PC-9 (cell line): ENCODE measurements at regions not wholly inside any gene's neighbourhood (a gene's known extent, or its start where the extent isn't known, plus 50 kb on each side); places are given as distances from the start of the nearest gene placed in this dataset.

ENCODE experiments used
- BruUV-seq: library from RNA; stranded (reverse); fragments of 400-500 nt; replicated peaks from 2 replicates; lab custom pipeline; 2021; lab: Mats Ljungman, UMichigan
- CTCF ChIA-PET: fragments of 300-600 bp; sonication (Branson Sonifier 250); formaldehyde crosslinking; loops from one replicate; lab custom pipeline; 2022; ENCODE audit warnings: antibody characterized with exemption; lab: Charles Lee
- POLR2A ChIA-PET: fragments of 300-600 bp; sonication (Branson Sonifier 250); formaldehyde crosslinking; loops from one replicate; lab custom pipeline; 2022; ENCODE audit warnings: antibody characterized with exemption; ENCODE audit not compliant: unreplicated experiment; lab: Charles Lee
- DNase-seq, 2 experiments: peaks; one replicate each; pipeline versions ENCODE4 v3.0.0 to v3.0.0-alpha.2; 2015 to 2022; ENCODE audit warnings: mixed read lengths in 1 of 2
- H2AFZ ChIP-seq: fragments of 200-600 bp; sonication (generic); 2 replicates; pipeline ENCODE4 v1.8.1; 2017; ENCODE audit warnings: antibody characterized with exemption
- H3F3A ChIP-seq: fragments of 200-600 bp; sonication (generic); 2 replicates; pipeline ENCODE4 v1.8.1; 2017; ENCODE audit warnings: antibody characterized with exemption, mild to moderate bottlenecking, low read depth; ENCODE audit not compliant: insufficient read depth
- H3K27ac ChIP-seq: fragments of 200-600 bp; sonication (generic); 2 replicates; pipeline ENCODE4 v1.6.1; 2016; ENCODE audit warnings: mixed run types
- H3K27me3 ChIP-seq: fragments of 200-600 bp; sonication (generic); 2 replicates; pipeline ENCODE4 v1.6.1; 2016; ENCODE audit warnings: low read depth, mixed run types; ENCODE audit not compliant: insufficient read depth
- H3K36me3 ChIP-seq: fragments of 200-600 bp; sonication (generic); 2 replicates; pipeline ENCODE4 v1.6.1; 2016; ENCODE audit warnings: low read depth, mixed run types
- H3K4me1 ChIP-seq: fragments of 200-600 bp; sonication (generic); replicated peaks from 2 replicates; pipeline ENCODE4 v1.6.1; 2016; ENCODE audit warnings: mixed run types; ENCODE audit not compliant: insufficient read depth
- H3K4me2 ChIP-seq: fragments of 200-600 bp; sonication (generic); 2 replicates; pipeline ENCODE4 v1.6.1; 2017; ENCODE audit warnings: mixed run types
- H3K4me3 ChIP-seq: fragments of 200-600 bp; sonication (generic); 2 replicates; pipeline ENCODE4 v1.6.1; 2016; ENCODE audit warnings: mixed run types
- H3K79me2 ChIP-seq: fragments of 200-600 bp; sonication (generic); 2 replicates; pipeline ENCODE4 v1.6.1; 2017; ENCODE audit warnings: low read depth, mixed run types
- H3K9me2 ChIP-seq: fragments of 200-600 bp; sonication (generic); 2 replicates; pipeline ENCODE4 v1.8.1; 2017; ENCODE audit warnings: mild to moderate bottlenecking; ENCODE audit not compliant: insufficient read depth
- H3K9me3 ChIP-seq: fragments of 200-600 bp; sonication (generic); 2 replicates; pipeline ENCODE4 v1.8.1; 2016; ENCODE audit warnings: low read depth; ENCODE audit not compliant: insufficient read depth
- H4K20me1 ChIP-seq: fragments of 200-600 bp; sonication (generic); 2 replicates; pipeline ENCODE4 v1.8.1; 2017; ENCODE audit not compliant: insufficient read depth
- CTCF ChIP-seq: fragments of 200-600 bp; sonication (generic); conservative IDR thresholded peaks from 2 replicates; pipeline ENCODE4 v1.6.1; 2017; ENCODE audit warnings: mixed run types, antibody characterized with exemption, mild to moderate bottlenecking, moderate library complexity
- EZH2 ChIP-seq: fragments of 200-600 bp; sonication (generic); IDR thresholded peaks from 2 replicates; pipeline ENCODE4 v1.8.0; 2017; ENCODE audit warnings: antibody characterized with exemption, low read depth
- intact Hi-C: fragments of 100-400 bp; cut with micrococcal nuclease; formaldehyde crosslinking; loops from one replicate; pipeline ENCODE4 v1.10.0; 2022; ENCODE audit not compliant: unreplicated experiment

GRCh38 chr4:163941221-163941905 is 446.9 kb downstream of the TMA16 start:
- no peak overlapping the region for H2AFZ ChIP-seq
- POLR2A ChIA-PET = no interaction called here
- no peaks in the 10 kb centered on the region for H3K36me3 ChIP-seq
- intact Hi-C loops = no loop called here
- no peaks in the 10 kb centered on the region for H3K79me2 ChIP-seq
- no peak overlapping the region for H3K27ac ChIP-seq
- CTCF ChIA-PET = no interaction called here
- no peaks in the 10 kb centered on the region for H3K9me2 ChIP-seq
- H3K4me1 ChIP-seq = no peaks in the 10 kb centered on the region
- no peaks in the 10 kb centered on the region for H3F3A ChIP-seq
- H3K9me3 ChIP-seq = no peaks in the 10 kb centered on the region
- no TSS peak for BruUV-seq
- H3K27me3 ChIP-seq = no peaks in the 10 kb centered on the region
- TF ChIP-seq CTCF (no peak), EZH2 (no peak)
- no peak for DNase-seq
- no peaks in the 10 kb centered on the region for H4K20me1 ChIP-seq
- no peak overlapping the region for H3K4me2 ChIP-seq
- H3K4me3 ChIP-seq = no peak overlapping the region

GRCh38 chr4:163948920-163949455 is 454.5 kb downstream of the TMA16 start:
- H3K4me3 ChIP-seq = no peak overlapping the region
- no peaks in the 10 kb centered on the region for H3K27me3 ChIP-seq
- no peak overlapping the region for H3K27ac ChIP-seq
- no peaks in the 10 kb centered on the region for H4K20me1 ChIP-seq
- no peaks in the 10 kb centered on the region for H3K4me1 ChIP-seq
- POLR2A ChIA-PET = interaction anchor here (0.6 kb wide), 1 partner anchor 8 kb away, joined by 3 read pairs; no protein-coding TSS in a partner anchor
- no peak overlapping the region for H3K4me2 ChIP-seq
- H3K36me3 ChIP-seq = no peaks in the 10 kb centered on the region
- H3F3A ChIP-seq = no peaks in the 10 kb centered on the region
- H3K9me2 ChIP-seq = no peaks in the 10 kb centered on the region
- DNase-seq = no peak
- no TSS peak for BruUV-seq
- TF ChIP-seq EZH2 (no peak), CTCF (no peak)
- no peaks in the 10 kb centered on the region for H3K9me3 ChIP-seq
- no peaks in the 10 kb centered on the region for H3K79me2 ChIP-seq
- CTCF ChIA-PET = no interaction called here
- intact Hi-C loops = no loop called here
- no peak overlapping the region for H2AFZ ChIP-seq

GRCh38 chr4:163949976-163950601 is 455.6 kb downstream of the TMA16 start:
- intact Hi-C loops = no loop called here
- no TSS peak for BruUV-seq
- Histone ChIP-seq H3K9me3 (no peaks in the 10 kb centered on the region), H3F3A (no peaks in the 10 kb centered on the region), H3K4me3 (no peak overlapping the region), H3K27ac (no peak overlapping the region), H2AFZ (no peak overlapping the region), H3K4me2 (no peak overlapping the region), H3K9me2 (no peaks in the 10 kb centered on the region), H3K79me2 (no peaks in the 10 kb centered on the region), H3K4me1 (no peaks in the 10 kb centered on the region), H3K27me3 (no peaks in the 10 kb centered on the region), H4K20me1 (no peaks in the 10 kb centered on the region), H3K36me3 (no peaks in the 10 kb centered on the region)
- POLR2A ChIA-PET = no interaction called here
- CTCF ChIA-PET = no interaction called here
- DNase-seq = no peak
- TF ChIP-seq EZH2 (no peak), CTCF (no peak)
